Upper lobe of right lung (tissue), 1 donor: ENCODE measurements at regions not wholly inside any gene's neighbourhood (a gene's known extent, or its start where the extent isn't known, plus 50 kb on each side); places are given as distances from the start of the nearest gene placed in this dataset.

ENCODE experiments used
- ATAC-seq: fragments of 200-7000 bp; cut with Tn5 transposase; one replicate; pipeline ENCODE4 v1.9.1; 2020; ENCODE audit warnings: mild to moderate bottlenecking, moderate library complexity
- DNase-seq: peaks from one replicate; pipeline ENCODE4 v3.0.0-alpha.2; 2020
- H3K27ac ChIP-seq: fragments of 200-600 bp; one replicate; pipeline ENCODE4 v1.8.0; 2022
- H3K27me3 ChIP-seq: fragments of 200-600 bp; one replicate; pipeline ENCODE4 v1.8.0; 2022; ENCODE audit warnings: mild to moderate bottlenecking
- H3K36me3 ChIP-seq: fragments of 200-600 bp; one replicate; pipeline ENCODE4 v1.8.0; 2022
- H3K4me1 ChIP-seq: fragments of 200-600 bp; one replicate; pipeline ENCODE4 v1.8.0; 2022
- H3K4me3 ChIP-seq: fragments of 200-600 bp; one replicate; pipeline ENCODE4 v1.8.0; 2022; ENCODE audit warnings: mild to moderate bottlenecking
- H3K9me3 ChIP-seq: fragments of 200-600 bp; one replicate; pipeline ENCODE4 v1.8.0; 2022
- CTCF ChIP-seq: fragments of 200-600 bp; IDR thresholded peaks from one replicate; pipeline ENCODE4 v1.8.0; 2022; ENCODE audit warnings: antibody characterized with exemption
- intact Hi-C: fragments of 100-400 bp; cut with DNase I; formaldehyde crosslinking; loops from one replicate; pipeline ENCODE4 v1.11.0; 2022
- donor health status: DM: no; HTN: yes; CAD: no; lungs with severe emphysema.

- no peaks in the 10 kb centered on the region for H3K36me3 ChIP-seq
- no peak overlapping the region for H3K27ac ChIP-seq
- ATAC-seq: no peak
- no peak for TF ChIP-seq CTCF
- H3K27me3 ChIP-seq: no peaks in the 10 kb centered on the region
- DNase-seq: no peak
- no peaks in the 10 kb centered on the region for H3K4me1 ChIP-seq
- no peak overlapping the region for H3K4me3 ChIP-seq
- intact Hi-C loops: no loop called here
- H3K9me3 ChIP-seq: no peaks in the 10 kb centered on the region
These were observed 1056.0 kb downstream of the TBC1D22A start for GRCh38 chr22:47818496-47818895.

- intact Hi-C loops: no loop called here
- Histone ChIP-seq H3K4me1 (no peaks in the 10 kb centered on the region), H3K27ac (no peak overlapping the region), H3K4me3 (no peak overlapping the region), H3K27me3 (no peaks in the 10 kb centered on the region), H3K36me3 (no peaks in the 10 kb centered on the region), H3K9me3 (no peaks in the 10 kb centered on the region)
- DNase-seq (no peak), ATAC-seq (no peak)
- no peak for TF ChIP-seq CTCF
These were observed 1054.9 kb downstream of the TBC1D22A start for GRCh38 chr22:47817380-47817779.

- no peak for DNase-seq
- no peaks in the 10 kb centered on the region for H3K36me3 ChIP-seq
- ATAC-seq: no peak
- H3K27me3 ChIP-seq: no peaks in the 10 kb centered on the region
- H3K4me3 ChIP-seq: no peak overlapping the region
- intact Hi-C loops: no loop called here
- no peaks in the 10 kb centered on the region for H3K4me1 ChIP-seq
- no peak for TF ChIP-seq CTCF
- no peaks in the 10 kb centered on the region for H3K9me3 ChIP-seq
- H3K27ac ChIP-seq: no peak overlapping the region
These were observed 1054.4 kb downstream of the TBC1D22A start for GRCh38 chr22:47816863-47817210.

GRCh38 chr22:47816121-47816862 lies 1053.8 kb downstream of the TBC1D22A start:
- DNase-seq (no peak), ATAC-seq (no peak)
- TF ChIP-seq CTCF: no peak
- Histone ChIP-seq H3K9me3 (no peaks in the 10 kb centered on the region), H3K27me3 (no peaks in the 10 kb centered on the region), H3K36me3 (no peaks in the 10 kb centered on the region), H3K4me1 (no peaks in the 10 kb centered on the region), H3K27ac (no peak overlapping the region), H3K4me3 (no peak overlapping the region)
- intact Hi-C loops: no loop called here

- H3K4me3 ChIP-seq: no peak overlapping the region
- no peaks in the 10 kb centered on the region for H3K9me3 ChIP-seq
- DNase-seq: no peak
- intact Hi-C loops: no loop called here
- H3K36me3 ChIP-seq: no peaks in the 10 kb centered on the region
- no peak for TF ChIP-seq CTCF
- no peak overlapping the region for H3K27ac ChIP-seq
- no peak for ATAC-seq
- no peaks in the 10 kb centered on the region for H3K27me3 ChIP-seq
- no peaks in the 10 kb centered on the region for H3K4me1 ChIP-seq
These were observed 1052.0 kb downstream of the TBC1D22A start for GRCh38 chr22:47814474-47814873.

- no peak for TF ChIP-seq CTCF
- no peaks in the 10 kb centered on the region for H3K9me3 ChIP-seq
- intact Hi-C loops: no loop called here
- DNase-seq (no peak), ATAC-seq (no peak)
- H3K4me3 ChIP-seq: no peak overlapping the region
- no peaks in the 10 kb centered on the region for H3K4me1 ChIP-seq
- H3K27ac ChIP-seq: no peak overlapping the region
- no peaks in the 10 kb centered on the region for H3K36me3 ChIP-seq
- H3K27me3 ChIP-seq: no peaks in the 10 kb centered on the region
These were observed 1051.2 kb downstream of the TBC1D22A start for GRCh38 chr22:47813661-47814060.
